Stimulated activated CD8-positive, alpha-beta memory T cell treated with anti-CD3 and anti-CD28 coated beads, Interleukin-4, amount 100 ng/mL, for 48 hours (primary cell): ENCODE measurements at regions not wholly inside any gene's neighbourhood (a gene's known extent, or its start where the extent isn't known, plus 50 kb on each side); places are given as distances from the start of the nearest gene placed in this dataset.
"Not testable (repeated sequence)": the region's sequence is repeated elsewhere in the genome, so short reads cannot be mapped to it uniquely, and the experiment has no call there.

Experiments
- DNase-seq: peaks from one replicate; pipeline ENCODE4 v3.0.0-alpha.2; 2020

GRCh38 chr3:178302966-178303930 lies 233.0 kb upstream of the KCNMB2 start:
- no peak for DNase-seq

- DNase-seq = no peak
These were observed 231.3 kb upstream of the KCNMB2 start for GRCh38 chr3:178304758-178305467.

GRCh38 chr3:178306432-178307115 lies 229.7 kb upstream of the KCNMB2 start:
- DNase-seq = no peak

GRCh38 chr3:178308771-178309170 lies 227.5 kb upstream of the KCNMB2 start:
- no peak for DNase-seq

GRCh38 chr3:178310949-178311348 lies 225.3 kb upstream of the KCNMB2 start:
- no peak for DNase-seq

GRCh38 chr3:178313716-178314115 lies 222.5 kb upstream of the KCNMB2 start:
- DNase-seq = no peak

GRCh38 chr3:178318340-178318739 lies 217.9 kb upstream of the KCNMB2 start:
- no peak for DNase-seq

- no peak for DNase-seq
These were observed 217.1 kb upstream of the KCNMB2 start for GRCh38 chr3:178318941-178319816.

GRCh38 chr3:178320456-178321351 lies 215.5 kb upstream of the KCNMB2 start:
- no peak for DNase-seq

GRCh38 chr3:178324356-178324755 lies 211.9 kb upstream of the KCNMB2 start:
- no peak for DNase-seq

GRCh38 chr3:178325330-178325729 lies 210.9 kb upstream of the KCNMB2 start:
- no peak for DNase-seq

GRCh38 chr3:178329936-178330335 lies 206.3 kb upstream of the KCNMB2 start:
- DNase-seq = no peak

- no peak for DNase-seq
These were observed 202.0 kb upstream of the KCNMB2 start for GRCh38 chr3:178334239-178334638.

GRCh38 chr3:178336336-178336735 lies 199.9 kb upstream of the KCNMB2 start:
- no peak for DNase-seq

GRCh38 chr3:178340506-178340905 lies 195.7 kb upstream of the KCNMB2 start:
- DNase-seq = no peak

- DNase-seq = no peak
These were observed 194.6 kb upstream of the KCNMB2 start for GRCh38 chr3:178341636-178342035.

GRCh38 chr3:178342111-178342510 lies 194.1 kb upstream of the KCNMB2 start:
- no peak for DNase-seq

- DNase-seq = no peak
These were observed 192.7 kb upstream of the KCNMB2 start for GRCh38 chr3:178343433-178344038.

GRCh38 chr3:178345944-178346343 lies 190.3 kb upstream of the KCNMB2 start:
- no peak for DNase-seq

GRCh38 chr3:178348561-178349217 lies 187.5 kb upstream of the KCNMB2 start:
- not testable (repeated sequence) for DNase-seq
